GM21367 (cell line): ENCODE measurements at regions not wholly inside any gene's neighbourhood (a gene's known extent, or its start where the extent isn't known, plus 50 kb on each side); places are given as distances from the start of the nearest gene placed in this dataset.

Experiments
- ATAC-seq: cut with Tn5 transposase; IDR thresholded peaks from one replicate; pipeline ENCODE4 v1.9.1; 2021; ENCODE audit not compliant: unreplicated experiment

- no peak for ATAC-seq
These were observed 183.6 kb upstream of the ATP11B start for GRCh38 chr3:182609575-182610156.

- ATAC-seq, result no peak
These were observed 181.0 kb upstream of the ATP11B start for GRCh38 chr3:182612332-182612731.

DNA sequence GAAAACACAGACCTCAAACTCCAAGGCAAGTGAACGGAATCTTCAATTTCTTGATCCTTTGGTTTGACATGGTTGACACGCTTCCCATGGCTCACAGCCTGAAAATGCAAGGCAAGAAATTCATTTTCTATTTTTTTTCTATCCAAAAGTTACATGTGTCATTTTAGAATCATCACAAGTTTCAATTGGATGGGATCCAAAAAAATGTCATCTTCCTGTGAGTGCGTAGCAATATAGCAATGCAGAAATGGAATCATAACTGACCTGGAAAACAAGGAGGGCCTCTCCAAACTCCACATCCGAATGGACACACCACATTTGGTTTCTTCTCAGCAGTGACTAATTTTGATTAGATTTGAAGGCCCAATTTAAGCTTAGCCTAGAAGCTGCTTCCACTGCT, 175.8 kb upstream of the ATP11B start:
- no peak for ATAC-seq

DNA sequence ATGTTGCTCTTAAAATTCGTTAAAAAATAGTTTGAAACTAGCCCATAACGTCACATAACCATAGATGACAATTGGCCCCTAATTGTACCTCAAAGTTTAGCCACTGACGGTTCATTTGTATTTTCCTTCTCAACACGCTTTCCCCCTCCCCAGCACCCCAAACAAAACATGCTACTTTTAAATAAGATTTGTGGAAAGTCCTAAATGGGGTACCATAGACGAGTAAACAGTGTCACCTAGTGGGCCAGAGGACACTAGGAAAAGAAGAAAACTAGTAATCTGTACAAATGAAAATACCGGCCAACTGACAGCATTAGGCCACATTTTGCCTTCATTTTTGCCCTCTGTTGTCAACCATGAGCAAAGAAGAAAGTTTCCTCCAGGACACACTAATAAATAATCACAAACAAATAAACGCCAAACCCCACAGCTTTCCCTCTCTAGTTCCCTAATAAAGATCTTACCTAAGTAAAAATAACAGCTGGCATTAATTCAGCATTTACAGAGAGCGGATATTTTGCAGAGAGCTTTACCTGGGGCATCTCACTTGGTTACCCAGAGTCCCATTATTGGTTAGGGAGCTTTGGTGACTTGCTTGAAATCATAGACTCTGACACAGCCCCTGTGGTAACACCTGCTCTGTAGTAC, 175.1 kb upstream of the ATP11B start:
- ATAC-seq, result no peak

DNA sequence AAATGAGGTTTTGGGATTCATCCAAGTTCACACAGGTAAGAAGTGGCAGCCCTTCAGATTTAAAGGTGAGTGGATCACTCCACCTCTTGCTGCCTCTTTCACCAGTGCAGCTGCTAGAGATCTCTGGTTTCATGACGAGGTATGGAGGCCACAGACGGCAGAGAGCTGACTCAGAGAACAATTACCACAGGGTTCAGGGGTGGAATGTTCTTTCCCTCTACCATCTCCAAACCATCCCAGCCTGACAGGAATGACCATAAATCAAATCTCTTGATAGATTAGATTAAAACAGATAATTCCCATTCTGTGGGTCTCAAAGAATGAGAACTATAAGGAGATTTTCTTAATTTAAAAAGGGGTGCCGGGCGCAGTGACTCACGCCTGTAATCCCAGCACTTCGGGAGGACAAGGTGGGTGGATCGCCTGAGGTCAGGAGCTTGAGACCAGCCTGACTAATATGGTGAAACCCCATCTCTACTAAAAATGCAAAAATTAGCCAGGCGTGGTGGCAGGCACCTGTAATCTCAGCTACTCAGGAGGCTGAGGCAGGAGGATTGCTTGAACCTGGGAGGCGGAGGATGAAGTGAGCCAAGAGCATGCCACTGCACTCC, 174.2 kb upstream of the ATP11B start:
- no peak for ATAC-seq

GRCh38 chr3:182620723-182621434, 172.4 kb upstream of the ATP11B start:
- ATAC-seq, result no peak

GRCh38 chr3:182621435-182622240, 171.7 kb upstream of the ATP11B start:
- no peak for ATAC-seq

- no peak for ATAC-seq
These were observed 171.1 kb upstream of the ATP11B start for GRCh38 chr3:182622241-182622545.

GRCh38 chr3:182626484-182627467, 166.5 kb upstream of the ATP11B start:
- ATAC-seq, result no peak

DNA sequence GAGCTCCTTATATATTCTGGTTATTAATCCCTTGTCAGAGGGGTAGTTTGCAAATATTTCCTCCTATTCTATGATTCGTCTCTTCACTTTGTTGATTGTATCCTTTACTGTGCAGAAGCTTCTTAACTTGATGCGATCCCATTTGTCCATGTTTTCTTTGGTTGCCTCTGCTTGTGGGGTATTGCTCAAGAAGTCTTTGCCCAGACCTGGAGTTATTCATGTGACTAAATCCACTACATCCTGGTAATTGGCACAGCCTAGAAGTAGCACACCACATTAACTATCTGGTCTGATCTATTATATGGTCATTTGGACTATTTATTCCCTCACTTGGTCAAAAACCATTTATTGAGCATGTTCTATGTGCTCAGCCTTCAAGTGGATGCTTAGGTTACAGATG, 164.8 kb upstream of the ATP11B start:
- ATAC-seq, result no peak

- ATAC-seq, result no peak
These were observed 163.8 kb upstream of the ATP11B start for GRCh38 chr3:182629521-182629920.

- ATAC-seq, result no peak
These were observed 161.9 kb upstream of the ATP11B start for GRCh38 chr3:182631183-182632076.

- ATAC-seq, result no peak
These were observed 161.3 kb upstream of the ATP11B start for GRCh38 chr3:182632077-182632393.

GRCh38 chr3:182633186-182633585, 160.1 kb upstream of the ATP11B start:
- ATAC-seq, result no peak

DNA sequence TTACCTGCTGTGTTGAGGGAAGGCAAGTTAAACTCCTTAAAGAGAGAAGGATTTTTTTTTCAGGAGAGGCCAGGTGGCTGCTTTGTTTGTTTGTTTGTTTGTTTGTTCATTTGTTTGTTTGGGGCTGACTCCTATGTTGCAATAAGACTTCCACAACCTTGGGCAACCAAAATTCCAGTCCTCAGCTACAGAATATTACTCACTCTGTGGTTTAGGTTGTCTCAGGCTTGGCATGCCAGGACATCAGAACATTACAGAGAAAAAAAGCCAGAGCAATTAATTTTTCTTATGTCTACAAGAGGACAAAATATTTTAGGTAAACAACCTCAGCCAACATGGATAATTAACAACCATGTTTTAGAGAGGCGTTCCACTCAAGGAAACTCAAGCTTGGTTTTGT, 156.7 kb upstream of the ATP11B start:
- no peak for ATAC-seq

DNA sequence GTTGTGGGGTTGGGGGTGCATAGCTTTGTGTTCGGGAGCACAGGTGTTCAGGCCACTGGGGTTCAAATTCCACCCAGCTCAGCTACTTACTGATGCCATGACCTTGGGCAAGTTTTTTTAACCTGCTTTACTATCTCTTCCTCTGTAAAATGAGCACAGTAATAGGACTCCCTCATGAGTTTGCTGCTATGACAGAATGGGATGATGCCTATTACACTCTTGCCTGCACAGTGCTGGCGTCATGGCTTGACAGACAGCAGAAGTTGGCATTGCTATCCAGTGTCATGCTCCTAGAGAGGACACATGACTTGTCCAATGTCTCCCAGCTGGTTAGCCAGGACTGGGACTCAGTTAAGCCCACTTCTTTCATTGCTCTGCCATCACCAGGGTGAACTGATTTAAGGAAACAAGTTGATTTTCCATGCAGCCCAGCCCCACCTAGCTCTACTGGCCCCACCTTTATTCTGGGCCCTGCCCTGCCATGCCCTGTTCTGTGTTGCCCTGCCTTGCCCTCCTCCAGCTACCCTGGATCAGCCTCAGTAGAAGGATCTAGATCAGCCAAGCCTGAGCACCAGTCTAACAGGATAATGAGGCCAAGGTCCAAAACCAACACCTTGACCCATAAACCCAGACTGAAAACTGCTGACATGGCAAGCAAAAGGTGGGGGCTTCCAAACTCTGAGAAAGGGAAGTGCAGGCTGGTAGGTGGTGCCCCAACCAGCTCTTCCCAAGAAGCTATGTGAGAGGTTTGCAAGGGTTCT, 155.8 kb upstream of the ATP11B start:
- ATAC-seq, result no peak

DNA sequence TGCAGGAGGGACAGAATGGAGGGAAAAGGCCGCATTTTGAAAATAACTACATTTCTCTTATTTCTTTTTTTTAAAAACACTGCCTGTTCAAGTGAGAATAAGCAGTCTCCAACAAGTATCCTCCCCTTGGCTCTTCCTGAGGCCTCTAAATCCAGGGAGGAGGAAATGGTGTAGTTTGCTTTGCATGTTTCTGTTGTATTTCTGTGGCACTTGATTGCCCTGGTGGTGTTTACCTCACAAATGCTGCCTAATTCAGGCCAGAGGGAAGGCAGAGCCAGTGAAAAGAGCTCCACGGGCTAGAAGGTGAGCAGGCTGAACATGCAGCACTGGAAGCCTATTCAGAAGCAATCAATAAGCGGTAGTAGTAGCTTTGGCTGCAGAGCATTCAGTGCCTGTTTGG, 149.3 kb upstream of the ATP11B start:
- no peak for ATAC-seq

- no peak for ATAC-seq
These were observed 148.4 kb upstream of the ATP11B start for GRCh38 chr3:182644790-182645433.
